T-helper 2 cell (primary cell): ENCODE measurements at regions not wholly inside any gene's neighbourhood (a gene's known extent, or its start where the extent isn't known, plus 50 kb on each side); places are given as distances from the start of the nearest gene placed in this dataset.
"Not testable (repeated sequence)": the region's sequence is repeated elsewhere in the genome, so short reads cannot be mapped to it uniquely, and the experiment has no call there.

Experiments used
- DNase-seq, 5 experiments: peaks; one replicate each; pipeline versions ENCODE4 v3.0.0 to v3.0.0-alpha.2; 2012 to 2022

GRCh38 chrX:13955975-13956374 lies 73.7 kb downstream of the GEMIN8 start:
- no peak for DNase-seq

DNA sequence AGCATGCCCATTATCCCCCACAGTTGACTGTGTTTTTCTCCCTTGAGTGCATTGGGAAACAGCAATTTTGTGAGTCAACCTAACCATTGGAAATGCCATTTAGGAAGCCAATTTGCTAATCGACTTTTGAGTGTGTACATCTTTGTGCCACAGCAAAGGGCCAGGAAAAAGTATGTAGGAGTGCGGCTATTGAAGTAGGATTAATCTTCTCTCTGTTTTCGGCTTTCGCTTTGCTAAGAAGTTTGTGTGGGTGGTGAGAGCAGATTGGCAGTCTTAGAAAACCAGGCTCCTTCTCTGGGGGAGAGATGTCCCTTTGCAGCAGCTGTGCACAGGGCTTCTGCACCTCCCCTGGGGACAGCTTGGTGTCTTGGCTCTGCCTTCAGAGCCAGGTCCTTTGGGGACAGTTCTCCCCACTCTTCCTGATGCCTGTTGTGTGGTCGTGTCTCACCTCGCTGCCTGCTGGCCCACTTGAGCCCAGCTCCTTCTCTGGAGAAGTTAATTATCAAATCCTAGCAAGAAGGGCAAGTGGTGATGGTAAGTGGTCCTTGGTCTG lies 74.5 kb downstream of the GEMIN8 start:
- DNase-seq, result no peak

DNA sequence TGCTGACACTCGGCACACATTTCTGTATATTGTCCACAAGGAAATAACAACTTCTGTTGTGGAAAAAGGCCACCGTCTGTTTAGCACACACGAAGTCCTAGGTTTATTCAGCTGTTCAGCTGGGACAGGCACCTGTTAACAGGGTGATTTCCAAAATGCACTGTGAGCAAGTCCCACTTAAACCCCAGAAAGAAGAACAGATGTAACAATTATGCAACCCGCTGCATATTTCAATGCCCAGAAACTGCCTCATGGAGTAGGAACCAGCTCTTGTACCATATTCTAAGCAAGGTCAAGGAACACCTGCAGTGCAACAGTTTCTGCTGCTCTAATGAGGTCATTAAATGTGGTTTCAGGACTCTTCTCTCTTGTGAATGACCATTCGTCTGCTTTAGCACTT lies 77.1 kb downstream of the GEMIN8 start:
- DNase-seq, result no peak

GRCh38 chrX:13946223-13946622 lies 83.5 kb downstream of the GEMIN8 start:
- not testable (repeated sequence) for DNase-seq

DNA sequence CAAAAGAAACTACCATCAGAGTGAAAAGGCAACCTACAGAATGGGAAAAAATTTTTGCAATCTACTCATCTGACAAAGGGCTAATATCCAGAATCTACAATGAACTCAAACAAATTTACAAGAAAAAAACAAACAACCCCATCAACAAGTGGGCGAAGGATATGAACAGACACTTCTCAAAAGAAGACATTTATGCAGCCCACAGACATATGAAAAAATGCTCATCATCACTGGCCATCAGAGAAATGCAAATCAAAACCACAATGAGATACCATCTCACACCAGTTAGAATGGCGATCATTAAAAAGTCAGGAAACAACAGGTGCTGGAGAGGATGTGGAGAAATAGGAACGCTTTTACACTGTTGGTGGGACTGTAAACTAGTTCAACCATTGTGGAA lies 83.9 kb downstream of the GEMIN8 start:
- not testable (repeated sequence) for DNase-seq

GRCh38 chrX:13940671-13941070 lies 89.0 kb downstream of the GEMIN8 start:
- DNase-seq, result no peak

DNA sequence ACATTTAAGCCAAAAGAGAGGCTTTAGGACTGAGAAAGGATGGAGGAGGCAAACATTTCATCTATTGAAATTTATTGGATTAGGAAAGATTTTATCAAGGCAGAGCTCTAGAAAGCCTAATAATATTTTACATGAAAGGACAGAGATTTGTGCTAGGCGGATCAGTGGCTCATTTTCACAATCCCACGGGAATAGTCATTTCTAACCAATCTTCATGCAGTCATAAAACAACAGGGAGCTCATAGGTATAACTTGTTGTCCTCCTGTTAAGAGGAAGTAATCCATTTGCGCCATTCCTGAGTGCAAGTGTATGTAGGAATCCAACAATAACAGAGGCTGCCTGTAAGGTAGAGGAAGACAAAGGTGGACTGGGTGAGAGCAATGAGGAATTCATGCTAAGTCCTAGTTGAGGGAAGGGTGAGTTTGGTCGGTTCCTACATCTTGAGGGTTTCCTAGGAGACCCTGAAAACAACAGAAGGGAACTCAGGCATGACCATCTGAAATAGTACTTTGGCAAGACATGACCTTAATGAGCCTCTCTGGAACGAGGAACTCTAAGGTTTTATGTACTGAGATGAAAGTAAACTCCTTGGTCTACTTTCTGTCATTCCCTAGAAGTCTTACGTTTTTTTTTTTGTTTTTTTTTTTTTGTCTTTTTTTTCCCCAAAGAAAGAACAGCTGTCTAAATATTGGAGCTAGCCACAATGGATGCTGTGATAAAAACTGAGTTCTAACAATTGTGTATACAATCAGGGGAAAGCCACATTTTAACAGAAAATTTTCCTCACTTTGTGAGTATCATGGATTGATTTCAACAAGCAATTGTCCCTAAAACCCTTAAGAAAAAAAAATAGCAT lies 89.7 kb downstream of the GEMIN8 start:
- no peak for DNase-seq

DNA sequence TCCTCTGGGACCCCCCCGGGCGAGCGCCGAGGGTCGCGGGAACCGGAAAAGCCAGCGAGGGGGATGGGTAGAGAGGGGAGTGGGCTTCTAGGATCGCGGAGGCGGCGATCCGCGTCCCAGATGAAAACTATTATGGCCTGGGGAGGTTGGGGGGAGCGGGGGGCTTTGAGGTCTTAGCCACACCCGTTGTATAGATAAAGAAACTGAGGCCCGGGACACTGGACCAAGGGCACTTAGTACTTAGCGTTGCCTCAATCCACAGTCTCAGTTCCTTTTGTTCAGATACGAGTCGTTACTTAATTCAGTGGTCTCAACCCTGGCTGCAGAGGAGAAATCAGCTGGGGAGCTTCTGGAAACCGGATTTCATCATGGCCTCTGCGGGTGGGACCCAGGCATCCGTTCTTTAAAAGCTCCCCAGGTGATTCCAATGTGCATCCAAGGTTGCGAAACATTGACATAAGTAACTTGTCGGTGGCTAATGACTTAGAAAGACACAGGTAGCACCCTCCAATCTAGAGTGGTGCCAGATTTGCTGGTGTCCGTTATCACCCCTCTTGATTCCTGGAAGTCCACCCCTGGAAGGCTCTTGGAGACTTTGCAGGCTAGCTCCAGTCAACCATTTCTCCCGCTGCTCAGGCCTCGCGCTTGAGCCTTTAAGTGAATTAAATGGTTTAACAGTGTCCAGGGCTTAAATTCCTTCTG lies 90.7 kb downstream of the GEMIN8 start:
- no peak for DNase-seq

DNA sequence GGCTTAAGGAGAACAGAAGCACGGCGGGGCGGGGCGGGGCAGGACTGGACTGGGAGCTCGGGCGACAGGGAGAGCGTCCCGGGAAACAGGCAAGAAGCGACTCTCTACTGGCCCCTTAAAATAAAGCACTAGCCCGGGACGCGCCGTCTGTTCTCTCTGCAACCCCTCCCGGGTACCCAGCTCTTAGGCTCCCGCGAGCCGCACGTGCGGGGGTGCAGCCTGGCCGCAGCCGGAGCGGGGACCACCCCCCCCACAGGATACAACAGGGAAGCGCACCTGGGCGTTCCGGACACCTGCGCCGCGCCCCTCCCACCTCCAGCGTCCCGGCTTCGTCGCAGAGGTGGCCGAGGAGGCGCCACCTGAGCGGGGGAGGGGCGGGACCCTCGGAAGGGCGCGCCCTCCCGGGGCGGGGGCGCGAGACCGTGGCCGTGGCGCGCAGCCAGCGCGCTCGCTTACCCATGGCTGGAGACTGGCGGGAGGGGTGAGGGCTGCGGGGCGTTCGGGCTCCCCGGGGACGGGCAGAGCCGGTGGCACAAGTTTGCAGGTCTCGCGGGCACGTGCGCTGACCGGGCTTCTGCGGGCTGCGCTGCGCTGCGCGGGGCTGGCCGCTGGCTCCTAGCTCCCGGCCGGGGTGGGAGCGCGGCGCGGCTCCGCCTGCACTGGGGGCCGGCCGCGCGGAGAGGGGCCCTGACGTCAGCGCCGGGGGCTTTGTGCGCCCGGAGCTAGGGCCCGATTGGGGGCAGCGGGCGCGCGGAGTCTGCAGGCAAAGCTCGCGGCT lies 91.5 kb downstream of the GEMIN8 start:
- DNase-seq, result no peak

- no peak for DNase-seq
Observed at GRCh38 chrX:13937370-13938050, 92.2 kb downstream of the GEMIN8 start.

GRCh38 chrX:13936521-13937225 lies 93.0 kb downstream of the GEMIN8 start:
- no peak for DNase-seq

- no peak for DNase-seq
Observed at GRCh38 chrX:13934731-13935130, 95.0 kb downstream of the GEMIN8 start.

DNA sequence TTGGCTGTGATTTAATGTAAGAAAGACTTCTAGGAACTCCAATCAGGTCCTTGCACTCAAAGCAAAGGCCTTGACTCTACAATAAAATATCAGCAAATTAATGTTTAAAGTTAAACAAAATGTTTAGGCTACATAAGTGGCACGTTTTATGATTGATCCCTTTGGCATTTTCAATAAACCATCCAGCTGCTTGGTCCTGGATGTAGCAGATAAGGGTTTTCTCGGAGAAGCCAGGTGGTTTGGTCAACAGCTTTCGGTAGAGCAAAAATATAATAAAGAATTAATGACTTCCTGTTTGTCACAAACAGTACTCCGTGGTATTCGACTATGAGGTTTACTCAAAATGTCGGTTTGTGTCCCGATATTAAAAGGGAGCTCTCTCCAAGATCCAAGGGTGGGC lies 95.8 kb downstream of the GEMIN8 start:
- no peak for DNase-seq

- DNase-seq, result no peak
Observed at GRCh38 chrX:13933352-13933751, 96.3 kb downstream of the GEMIN8 start.

DNA sequence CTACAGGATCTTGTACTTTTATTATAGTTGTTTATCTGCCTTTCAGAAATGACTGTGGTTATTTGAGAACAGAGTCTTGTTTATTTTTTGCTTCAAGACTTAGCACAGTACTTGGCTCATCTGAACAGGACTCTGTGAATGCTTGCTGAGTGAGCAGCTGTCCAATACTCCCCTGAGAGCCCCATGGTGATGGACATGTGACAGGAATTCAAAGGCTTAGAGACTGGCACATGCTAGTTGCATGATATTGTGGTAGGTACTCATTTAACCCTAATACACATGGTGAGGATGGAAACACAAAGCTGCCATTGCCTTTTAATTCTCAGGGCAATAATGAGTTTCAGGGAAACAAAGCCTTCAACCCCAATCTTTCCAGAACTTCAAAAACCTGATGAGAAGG lies 97.3 kb downstream of the GEMIN8 start:
- no peak for DNase-seq

- no peak for DNase-seq
Observed at GRCh38 chrX:13927175-13927574, 102.5 kb downstream of the GEMIN8 start.

DNA sequence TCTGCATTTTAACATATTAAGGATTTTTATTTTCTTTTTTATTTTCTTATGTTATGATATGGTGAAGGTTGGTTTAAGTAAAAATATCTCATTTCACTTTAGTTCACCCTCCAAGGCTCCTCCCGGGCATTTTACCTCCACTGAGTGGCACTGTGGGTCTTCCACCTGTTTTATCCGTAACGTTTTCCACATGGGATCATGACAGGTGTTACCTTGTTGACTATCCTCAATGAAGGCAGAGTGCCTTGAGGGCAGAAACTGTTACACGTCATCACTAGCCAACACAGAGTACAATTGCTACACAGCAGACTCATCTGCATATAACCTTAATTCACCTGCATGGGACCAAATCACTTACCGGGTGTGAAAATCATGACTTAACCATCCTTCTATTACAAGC lies 105.8 kb downstream of the GEMIN8 start:
- no peak for DNase-seq

- DNase-seq, result no peak
Observed at GRCh38 chrX:13923289-13923688, 106.4 kb upstream of the GPM6B start.

DNA sequence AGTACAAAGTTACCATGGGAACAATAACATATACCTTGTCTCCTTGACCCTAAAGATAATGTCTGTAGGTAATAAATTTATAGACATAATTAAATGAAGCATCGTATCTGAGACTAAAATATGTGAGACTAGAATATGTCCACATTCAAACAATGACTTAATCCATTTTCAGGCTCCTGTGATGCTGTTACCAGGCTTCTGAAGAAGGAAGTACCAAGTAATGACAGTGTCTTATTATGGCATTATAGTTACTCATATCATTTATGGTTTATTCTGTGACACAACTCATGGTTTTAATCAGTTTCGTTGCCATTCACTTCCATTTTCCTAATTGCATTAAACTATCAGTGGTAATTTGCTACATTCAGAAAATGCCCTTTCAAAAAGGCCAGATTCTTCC lies 100.6 kb upstream of the GPM6B start:
- no peak for DNase-seq

DNA sequence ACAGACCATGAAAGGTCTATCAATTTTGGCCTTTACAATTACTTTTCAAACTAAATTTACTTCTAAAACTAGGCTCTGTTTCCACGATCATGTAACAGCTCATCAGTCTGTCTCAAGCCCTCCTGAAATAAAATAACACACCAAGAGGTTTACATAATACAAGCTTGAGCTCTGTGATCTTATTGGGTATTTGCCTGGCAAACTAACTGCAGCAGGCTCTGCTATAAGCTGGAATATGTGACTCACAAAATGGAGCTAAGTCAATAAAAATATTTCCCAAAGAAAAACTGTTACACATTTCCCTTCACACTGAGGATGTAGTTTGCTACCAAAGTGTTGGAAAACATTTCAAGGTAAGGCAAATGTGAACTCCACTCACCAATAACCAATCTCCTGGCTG lies 94.7 kb upstream of the GPM6B start:
- DNase-seq, result no peak

DNA sequence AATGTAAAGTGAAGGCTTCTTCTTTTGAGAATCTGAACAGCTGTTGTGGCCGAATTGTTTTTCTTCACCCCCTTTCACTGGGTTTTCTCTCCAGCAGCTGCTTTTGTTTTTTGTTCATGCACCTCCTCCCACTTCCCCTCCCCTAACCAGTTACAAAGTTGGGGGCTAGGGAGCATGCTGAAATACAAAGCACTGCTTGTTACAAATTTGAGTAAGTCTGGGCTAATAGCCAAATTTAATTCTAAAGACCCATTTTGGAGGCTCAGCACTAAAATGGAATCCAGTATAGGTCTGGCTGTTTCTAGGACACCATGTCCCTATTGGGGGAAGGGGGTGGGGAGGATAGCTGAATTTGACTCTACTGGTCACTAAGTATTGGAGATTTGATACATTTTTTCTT lies 89.2 kb upstream of the GPM6B start:
- no peak for DNase-seq

DNA sequence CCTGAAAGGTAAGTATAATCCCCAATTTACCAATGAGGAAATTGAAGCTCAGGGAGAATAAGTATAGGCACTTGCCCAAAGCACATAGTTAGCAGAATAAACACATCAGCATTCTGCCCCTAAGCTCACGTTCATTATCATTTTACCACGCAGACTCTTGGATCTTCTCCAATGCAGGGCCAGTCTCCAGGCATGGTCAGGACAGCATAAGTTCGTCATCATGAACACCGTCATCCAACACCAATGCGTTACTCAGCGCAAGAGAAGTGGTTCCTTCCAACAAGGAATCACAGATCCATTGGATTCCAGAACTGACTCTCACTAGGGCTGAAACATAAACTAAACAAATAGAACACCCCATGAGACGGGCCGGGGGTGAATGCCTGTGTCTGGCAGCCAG lies 86.5 kb upstream of the GPM6B start:
- no peak for DNase-seq
